ENCODE measurements at regions not wholly inside any gene's neighbourhood (a gene's known extent, or its start where the extent isn't known, plus 50 kb on each side); places are given as distances from the start of the nearest gene placed in this dataset.

DNA sequence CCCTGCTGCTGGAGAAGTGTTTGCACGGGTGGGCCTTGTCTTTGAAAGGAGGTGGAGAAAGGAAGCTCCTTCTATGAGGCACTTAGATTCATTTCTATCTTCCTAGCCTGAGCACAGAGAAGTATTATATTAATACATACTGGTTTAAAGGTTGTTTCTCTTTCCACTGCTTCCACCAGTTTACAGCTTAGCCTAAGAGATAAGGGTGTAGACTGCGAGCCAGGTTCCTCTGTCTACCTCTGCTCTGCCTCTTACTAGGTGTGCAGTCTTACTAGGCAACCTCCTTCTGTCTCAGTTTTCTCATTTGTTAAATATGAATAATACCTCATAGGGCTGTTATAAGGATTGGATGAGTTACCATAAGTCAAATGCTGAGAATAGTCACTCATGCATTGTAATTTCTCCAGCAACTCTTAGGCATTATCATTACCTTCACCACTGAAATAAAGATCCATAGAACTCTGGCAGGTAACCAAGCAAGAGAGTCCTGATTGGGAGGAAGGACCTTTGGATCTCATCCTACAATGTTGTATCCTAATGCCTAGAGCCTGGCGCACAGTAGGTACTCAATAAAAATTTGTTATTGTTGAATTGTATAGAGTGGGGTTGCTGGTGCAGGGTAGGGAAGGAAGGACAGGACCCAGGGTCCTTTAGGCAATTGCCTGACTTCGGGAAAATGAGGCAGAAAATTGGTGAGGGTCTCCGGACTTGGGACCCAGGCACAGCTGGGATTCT, 95.1 kb downstream of the TBX19 start:
- ChIA-PET POLR2A (no interaction called here), CTCF (ENCODE audit: low intra/inter-chr PET ratio, low total read pairs) (no interaction called here)
- H3K9me3 ChIP-seq (ENCODE audit: low read length), result no peaks in the 10 kb centered on the region
- in situ Hi-C loops (cut with HindIII; ENCODE audit: extremely low pct_ligation_motif_present, low pct_unique_long_range_greater_than_20kb) (no loop called here), intact Hi-C loops (cut with micrococcal nuclease; ENCODE audit: unreplicated experiment) (no loop called here)
- BruUV-seq (replicated peaks), result no TSS peak
- no peaks in the 10 kb centered on the region for H3K27me3 ChIP-seq (ENCODE audit: control insufficient read depth in 1 of 2, insufficient read depth in 2 of 2, low read length in 2 of 2)
- no peak overlapping the region for H3K27ac ChIP-seq (ENCODE audit: extremely low read length, insufficient read depth, low read length)
- H2AFZ ChIP-seq (ENCODE audit: low read length), result no peak overlapping the region
- peaks cover 4% of the 10 kb centered on the region for H4K20me1 ChIP-seq (ENCODE audit: insufficient read depth, low read length)
- 96% methylated on average over 5 of the region's 5 CpGs for WGBS (ENCODE audit: low lambda C conversion rate)
- ATAC-seq (no peak), FAIRE-seq (no peak), DNase-seq (ENCODE audit: low spot score) (no peak)
- no peak overlapping the region for H3K4me2 ChIP-seq (ENCODE audit: low read depth, low read length)
- peaks cover 27% of the 10 kb centered on the region for H3K79me2 ChIP-seq (ENCODE audit: insufficient read depth, low read length)
- H3K9ac ChIP-seq (ENCODE audit: insufficient read depth, low read depth, low read length), result no peak overlapping the region
- H3K4me3 ChIP-seq (replicated peaks in 1 of 3; ENCODE audit: insufficient read depth in 1 of 3, low read depth in 2 of 3, low read length in 3 of 3), result no peak overlapping the region
- H3K36me3 ChIP-seq (replicated peaks in 1 of 2; ENCODE audit: control insufficient read depth in 1 of 2, insufficient read depth in 2 of 2, low read length in 2 of 2), result peaks cover 1 to 3% of the 10 kb centered on the region in 2 experiments; a peak in 3 of 5 replicates
- no peaks in the 10 kb centered on the region for H3K4me1 ChIP-seq (ENCODE audit: insufficient read depth, low read length)
- TF ChIP-seq ZKSCAN1 (IDR thresholded peaks at IDR 0.05; ENCODE audit: low read length) (peak; percentile 75), PHF5A (CRISPR knock-in tag; IDR thresholded peaks at IDR 0.05; ENCODE audit: low read depth, unreplicated experiment) (no peak)

DNA sequence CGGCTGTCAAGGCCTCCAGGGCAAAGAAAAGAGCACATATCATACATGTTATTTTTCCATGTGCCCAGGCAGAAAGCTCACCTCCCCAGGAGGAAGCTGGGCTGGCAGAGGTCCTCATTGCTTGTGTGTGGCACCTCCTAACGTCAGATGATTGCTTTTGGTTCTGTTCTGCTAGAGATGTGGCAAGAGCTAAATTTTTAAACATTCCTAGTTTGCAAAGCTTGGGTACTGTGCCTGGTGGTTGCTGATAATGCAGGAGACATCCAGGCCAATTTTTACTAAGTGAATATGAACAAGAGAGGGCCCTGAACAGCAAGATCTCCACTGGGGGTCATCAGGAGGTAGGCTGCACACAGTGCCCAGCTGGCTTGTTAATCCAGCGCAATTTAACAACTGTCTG, 93.9 kb downstream of the TBX19 start:
- Histone ChIP-seq H3K36me3 (replicated peaks in 1 of 2; ENCODE audit: control insufficient read depth in 1 of 2, insufficient read depth in 2 of 2, low read length in 2 of 2) (peaks cover 2 to 3% of the 10 kb centered on the region in 2 experiments; a peak in 3 of 5 replicates), H3K27ac (ENCODE audit: extremely low read length, insufficient read depth, low read length) (no peak overlapping the region), H3K4me1 (ENCODE audit: insufficient read depth, low read length) (no peaks in the 10 kb centered on the region), H2AFZ (ENCODE audit: low read length) (no peak overlapping the region), H3K27me3 (ENCODE audit: control insufficient read depth in 1 of 2, insufficient read depth in 2 of 2, low read length in 2 of 2) (no peaks in the 10 kb centered on the region), H3K4me3 (replicated peaks in 1 of 3; ENCODE audit: insufficient read depth in 1 of 3, low read depth in 2 of 3, low read length in 3 of 3) (no peak overlapping the region), H3K9me3 (ENCODE audit: low read length) (no peaks in the 10 kb centered on the region), H3K79me2 (ENCODE audit: insufficient read depth, low read length) (peaks cover 38% of the 10 kb centered on the region), H3K4me2 (ENCODE audit: low read depth, low read length) (no peak overlapping the region), H4K20me1 (ENCODE audit: insufficient read depth, low read length) (peaks cover 4% of the 10 kb centered on the region), H3K9ac (ENCODE audit: insufficient read depth, low read depth, low read length) (no peak overlapping the region)
- 100% methylated on average over 3 of the region's 3 CpGs for WGBS (ENCODE audit: low lambda C conversion rate)
- ChIA-PET POLR2A (no interaction called here), CTCF (ENCODE audit: low intra/inter-chr PET ratio, low total read pairs) (no interaction called here)
- FAIRE-seq, result no peak
- no peak for TF ChIP-seq MED13 (CRISPR knock-in tag; IDR thresholded peaks at IDR 0.05)
- no peak for TF ChIP-seq RFXANK (CRISPR knock-in tag; IDR thresholded peaks at IDR 0.05)
- TF ChIP-seq ONECUT2 (CRISPR knock-in tag; IDR thresholded peaks at IDR 0.05), result no peak
- no peak for TF ChIP-seq ZNF552 (CRISPR knock-in tag; IDR thresholded peaks at IDR 0.05; ENCODE audit: borderline replicate concordance)
- no peak for TF ChIP-seq HIVEP1 (CRISPR knock-in tag; IDR thresholded peaks at IDR 0.05)
- TF ChIP-seq SMAD1 (CRISPR knock-in tag; IDR thresholded peaks at IDR 0.05; ENCODE audit: borderline replicate concordance, low read depth), result no peak
- TF ChIP-seq KDM5A (IDR thresholded peaks at IDR 0.05; ENCODE audit: borderline replicate concordance, low read length), result no peak
- no peak for TF ChIP-seq ZNF263 (CRISPR knock-in tag; IDR thresholded peaks at IDR 0.05)
- TF ChIP-seq ZFAT (CRISPR knock-in tag; conservative IDR thresholded peaks at IDR 0.05), result no peak
- no peak for TF ChIP-seq FOSL1 (CRISPR knock-in tag; IDR thresholded peaks at IDR 0.05; ENCODE audit: borderline replicate concordance)
- TF ChIP-seq, protein P1, sequence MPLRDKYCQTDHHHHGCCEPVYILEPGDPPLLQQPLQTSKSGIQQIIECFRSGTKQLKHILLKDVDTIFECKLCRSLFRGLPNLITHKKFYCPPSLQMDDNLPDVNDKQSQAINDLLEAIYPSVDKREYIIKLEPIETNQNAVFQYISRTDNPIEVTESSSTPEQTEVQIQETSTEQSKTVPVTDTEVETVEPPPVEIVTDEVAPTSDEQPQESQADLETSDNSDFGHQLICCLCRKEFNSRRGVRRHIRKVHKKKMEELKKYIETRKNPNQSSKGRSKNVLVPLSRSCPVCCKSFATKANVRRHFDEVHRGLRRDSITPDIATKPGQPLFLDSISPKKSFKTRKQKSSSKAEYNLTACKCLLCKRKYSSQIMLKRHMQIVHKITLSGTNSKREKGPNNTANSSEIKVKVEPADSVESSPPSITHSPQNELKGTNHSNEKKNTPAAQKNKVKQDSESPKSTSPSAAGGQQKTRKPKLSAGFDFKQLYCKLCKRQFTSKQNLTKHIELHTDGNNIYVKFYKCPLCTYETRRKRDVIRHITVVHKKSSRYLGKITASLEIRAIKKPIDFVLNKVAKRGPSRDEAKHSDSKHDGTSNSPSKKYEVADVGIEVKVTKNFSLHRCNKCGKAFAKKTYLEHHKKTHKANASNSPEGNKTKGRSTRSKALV (CRISPR knock-in tag; IDR thresholded peaks at IDR 0.05), result no peak
- TF ChIP-seq RARG (CRISPR knock-in tag; IDR thresholded peaks at IDR 0.05; ENCODE audit: low read depth), result no peak
- no peak for TF ChIP-seq SRSF4 (IDR thresholded peaks at IDR 0.05; ENCODE audit: low read depth, low read length, poor library complexity, severe bottlenecking)
- no peak for TF ChIP-seq SIX1 (CRISPR knock-in tag; IDR thresholded peaks at IDR 0.05; ENCODE audit: borderline replicate concordance)
- no peak for TF ChIP-seq ZNF674 (CRISPR knock-in tag; IDR thresholded peaks at IDR 0.05; ENCODE audit: low read depth)
- no peak for TF ChIP-seq CHD4 (IDR thresholded peaks at IDR 0.05; ENCODE audit: borderline replicate concordance, low read length)
- no peak for TF ChIP-seq CBFB (CRISPR knock-in tag; IDR thresholded peaks at IDR 0.05)
- no peak for TF ChIP-seq MAF1 (CRISPR knock-in tag; IDR thresholded peaks at IDR 0.05; ENCODE audit: borderline replicate concordance)
- no peak for DNase-seq (ENCODE audit: low spot score)
- ATAC-seq, result no peak
- BruUV-seq (replicated peaks), result no TSS peak
- in situ Hi-C loops (cut with HindIII; ENCODE audit: extremely low pct_ligation_motif_present, low pct_unique_long_range_greater_than_20kb) (no loop called here), intact Hi-C loops (cut with micrococcal nuclease; ENCODE audit: unreplicated experiment) (no loop called here)
